Right renal pelvis (tissue), 4 donors: ENCODE measurements at regions not wholly inside any gene's neighbourhood (a gene's known extent, or its start where the extent isn't known, plus 50 kb on each side); places are given as distances from the start of the nearest gene placed in this dataset.
"Not testable (repeated sequence)": the region's sequence is repeated elsewhere in the genome, so short reads cannot be mapped to it uniquely, and the experiment has no call there.

ENCODE experiments used
- DNase-seq, 4 donors: peaks; one replicate each; pipeline ENCODE4 v3.0.0-alpha.2; 2013; ENCODE audit warnings: low read depth in 4 of 4, low spot score in 3 of 4, missing footprints in 1 of 4

DNA sequence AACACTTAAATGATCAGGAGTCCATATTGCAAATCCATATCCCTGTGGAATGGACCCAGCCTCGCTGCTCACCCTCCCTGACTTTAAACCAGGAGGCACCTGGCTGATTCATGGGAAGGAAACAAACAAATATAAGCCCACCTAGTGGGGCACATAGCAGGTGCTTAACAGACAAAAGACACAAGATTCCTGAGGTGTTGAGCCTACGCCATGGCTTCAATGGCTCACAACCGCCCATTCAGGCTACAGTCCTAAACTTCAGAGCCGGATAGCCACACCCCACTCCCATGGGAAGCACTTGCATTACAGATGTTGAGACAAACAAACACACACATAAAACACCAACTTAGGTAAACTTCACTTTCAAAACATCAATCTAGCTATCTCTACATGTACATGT lies 359.9 kb downstream of the ICE1 start:
- no peak for DNase-seq

DNA sequence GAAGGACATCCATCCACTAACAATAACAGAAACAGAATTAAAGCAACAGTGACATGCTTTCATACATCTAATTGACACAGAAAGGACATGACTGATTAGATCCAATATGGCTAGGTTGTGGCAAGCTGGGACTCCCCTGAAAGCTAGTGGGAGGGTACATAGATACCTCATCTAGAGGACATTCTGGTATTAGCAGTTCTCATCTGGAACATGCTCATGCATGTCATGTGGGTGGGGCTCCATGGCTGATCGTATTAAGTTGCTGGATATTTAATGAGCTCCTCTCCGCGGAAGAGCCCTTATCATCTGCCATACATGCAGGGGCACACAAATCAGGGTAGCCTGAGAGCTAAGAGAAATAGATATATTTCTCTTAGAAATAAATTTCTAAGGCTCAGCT lies 358.9 kb downstream of the ICE1 start:
- DNase-seq: no peak

DNA sequence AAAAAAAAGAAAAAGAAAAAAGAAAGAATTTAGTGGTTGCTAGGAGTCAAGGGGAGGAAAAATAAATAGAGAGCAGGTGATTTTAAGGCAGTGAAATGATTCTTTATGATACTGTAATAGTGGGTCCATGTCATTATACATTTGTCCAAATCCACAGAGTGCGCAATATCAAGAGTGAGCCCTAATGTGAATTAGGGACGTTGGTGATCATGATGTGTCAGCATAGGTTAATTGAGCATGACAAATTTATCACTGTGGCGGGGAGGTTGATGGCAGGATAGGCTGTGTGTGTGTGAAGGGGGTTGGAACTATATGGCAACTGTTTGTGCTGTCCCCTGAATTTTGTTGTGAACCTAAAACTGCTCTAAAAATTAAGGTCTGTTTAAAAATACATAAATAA lies 357.8 kb downstream of the ICE1 start:
- DNase-seq: no peak

DNA sequence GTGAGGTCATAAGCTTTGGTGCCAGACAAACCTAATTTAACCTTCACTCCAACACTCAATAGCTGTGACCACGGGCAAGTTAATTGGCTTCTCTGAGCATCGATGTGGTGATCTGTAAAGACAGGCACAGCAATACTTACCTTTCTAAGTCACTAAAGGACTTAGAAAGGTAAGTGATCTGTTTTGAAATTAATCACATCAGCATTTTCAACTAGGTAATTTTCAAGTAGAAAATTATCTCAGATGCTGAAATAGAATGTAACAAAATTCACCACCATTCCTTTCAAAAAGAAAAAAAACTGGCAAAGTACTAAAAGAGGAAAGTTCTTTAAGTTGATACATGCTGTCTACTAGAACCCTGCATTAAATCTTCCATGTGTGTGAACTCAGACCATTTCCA lies 354.5 kb downstream of the ICE1 start:
- DNase-seq: no peak

- no peak for DNase-seq
Observed at GRCh38 chr5:5772202-5772601, 349.7 kb downstream of the ICE1 start.

- no peak for DNase-seq
Observed at GRCh38 chr5:5770825-5771224, 348.3 kb downstream of the ICE1 start.

GRCh38 chr5:5767286-5767928 lies 344.9 kb downstream of the ICE1 start:
- no peak for DNase-seq

DNA sequence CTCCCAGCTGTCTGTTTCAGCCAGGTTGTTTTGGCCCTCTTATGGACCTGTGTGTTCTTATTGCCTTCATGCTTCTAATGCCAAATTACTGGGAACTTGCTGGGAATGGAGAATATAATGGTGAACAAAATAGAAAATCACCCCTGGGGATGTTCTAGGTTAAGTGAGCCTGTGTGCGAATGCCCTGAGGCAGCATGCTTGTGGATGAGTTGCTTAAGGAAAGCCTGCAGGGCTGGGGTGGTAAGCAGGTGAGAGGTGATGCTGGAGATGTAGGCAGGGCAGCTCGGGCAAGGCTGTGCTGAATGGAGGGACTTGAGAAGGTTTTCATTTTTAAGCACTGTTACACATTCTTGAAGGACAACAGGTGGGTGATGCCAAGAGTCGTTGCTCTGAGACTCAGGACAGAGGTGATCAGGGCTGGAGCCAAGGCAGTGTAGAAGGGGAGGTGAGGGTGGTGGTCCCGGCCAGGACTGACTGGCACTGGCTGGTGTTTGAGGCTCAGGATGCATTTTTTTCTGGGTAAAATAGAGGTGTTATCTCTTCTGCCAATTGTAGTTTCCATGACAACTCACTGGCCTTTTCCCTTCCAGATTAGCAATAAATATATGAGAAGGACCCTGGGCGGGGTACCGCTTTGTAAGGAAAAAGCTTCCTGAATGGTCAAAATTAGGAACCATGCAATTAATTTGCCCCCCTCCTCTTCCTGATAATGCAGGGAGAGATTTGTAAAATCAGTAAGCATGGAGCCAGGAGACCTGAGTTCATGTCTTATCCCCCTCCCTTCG lies 342.8 kb downstream of the ICE1 start:
- no peak for DNase-seq

DNA sequence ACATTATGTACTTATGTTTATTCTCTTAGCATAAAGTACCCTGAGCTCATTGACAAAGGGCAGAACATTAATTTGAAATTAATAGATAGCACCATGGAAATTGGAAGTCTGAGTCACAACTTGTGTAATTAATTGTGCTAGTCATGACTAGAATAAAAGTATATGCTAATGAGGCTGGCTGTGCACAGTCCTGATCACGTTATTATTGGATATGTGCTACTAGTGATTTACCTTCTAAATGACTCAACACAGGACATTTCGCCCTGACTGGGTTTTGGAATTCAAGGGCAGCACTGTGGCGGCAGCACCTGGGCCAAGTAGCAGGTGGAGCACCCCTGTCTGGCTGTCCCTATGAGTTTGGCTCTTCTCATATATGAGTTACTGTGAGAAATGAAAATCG lies 341.8 kb downstream of the ICE1 start:
- DNase-seq: no peak

DNA sequence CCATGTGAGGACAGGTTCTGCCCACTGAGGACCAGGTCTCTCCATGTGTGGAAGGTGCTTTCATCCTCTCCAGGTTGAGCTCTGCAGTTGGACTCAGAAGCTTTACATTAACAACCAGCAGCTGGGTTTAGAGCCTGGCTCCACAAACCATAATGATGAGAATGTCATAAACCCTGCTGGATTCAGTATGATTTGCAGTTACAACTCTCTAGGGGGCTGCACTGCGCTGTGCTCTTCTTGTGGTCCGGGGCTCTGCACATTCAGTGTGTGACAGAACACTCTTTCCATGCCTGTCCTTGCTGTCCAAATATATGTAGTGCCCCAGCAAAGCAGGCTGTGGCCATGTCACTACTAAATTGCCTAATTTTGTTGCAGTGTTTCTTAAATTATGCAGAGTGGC lies 334.3 kb downstream of the ICE1 start:
- DNase-seq: no peak

DNA sequence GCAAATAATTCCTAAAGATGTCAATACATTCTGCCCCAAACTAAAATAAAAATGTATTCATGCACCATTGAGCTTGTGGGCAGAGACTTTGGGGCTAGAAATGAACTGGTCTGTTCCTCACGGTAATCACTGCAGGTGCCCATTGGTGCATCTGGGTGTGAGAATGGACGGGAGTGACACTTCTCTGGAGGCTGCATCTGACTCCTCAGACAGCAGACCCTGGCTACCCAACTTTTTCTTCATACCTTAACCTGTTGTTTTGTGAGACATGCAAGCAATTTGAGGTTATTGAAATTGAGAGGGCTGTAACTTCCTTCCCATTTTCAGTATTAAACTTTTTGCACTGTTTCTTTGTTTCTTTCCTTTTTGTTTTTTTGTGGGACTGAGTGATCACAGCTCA lies 333.4 kb downstream of the ICE1 start:
- DNase-seq: no peak

GRCh38 chr5:5752844-5753243 lies 330.4 kb downstream of the ICE1 start:
- DNase-seq: no peak

DNA sequence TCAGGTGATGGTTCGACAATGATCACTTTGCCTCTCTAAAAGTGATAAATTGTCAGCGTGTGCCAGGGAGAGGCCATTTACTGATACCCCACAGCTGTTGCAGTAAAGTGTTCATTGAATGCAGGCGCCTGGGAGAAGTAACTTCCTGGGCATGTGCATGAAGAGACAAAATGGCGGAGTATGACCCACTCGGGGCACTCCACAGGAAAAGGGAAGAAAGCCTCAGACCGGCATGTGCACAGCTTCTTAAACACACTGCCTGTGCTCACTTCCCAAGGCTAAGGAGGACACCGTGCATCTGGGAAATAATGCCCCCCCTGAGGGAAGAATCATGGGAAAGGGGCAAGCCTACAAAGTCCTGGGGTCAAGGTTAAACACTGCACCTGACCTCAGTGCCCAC lies 329.5 kb downstream of the ICE1 start:
- DNase-seq: no peak

- DNase-seq: no peak
Observed at GRCh38 chr5:5751498-5751897, 329.0 kb downstream of the ICE1 start.

GRCh38 chr5:5741418-5741817 lies 318.9 kb downstream of the ICE1 start:
- DNase-seq: no peak

DNA sequence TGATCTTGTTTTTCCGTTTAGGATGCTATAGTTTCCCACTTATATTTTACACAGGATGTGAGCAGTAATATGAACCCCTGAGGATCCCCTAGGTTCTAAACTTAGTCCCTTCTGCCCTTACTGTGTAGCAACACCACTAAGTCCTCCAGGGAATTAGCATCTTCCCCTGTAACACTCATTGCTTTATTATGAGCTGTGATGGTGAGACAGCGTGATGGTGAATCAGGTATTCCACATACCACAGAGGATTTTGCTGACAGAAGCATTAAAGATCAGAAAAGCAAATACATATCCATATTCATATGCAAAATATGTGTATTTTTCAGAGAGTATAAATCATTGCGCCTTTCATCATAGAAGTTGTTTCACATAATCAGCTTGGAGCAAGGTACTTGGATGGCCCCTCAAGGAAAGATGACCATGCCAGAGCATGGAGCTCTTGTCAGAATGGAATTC lies 317.0 kb downstream of the ICE1 start:
- no peak for DNase-seq

- DNase-seq: no peak
Observed at GRCh38 chr5:5738797-5739489, 316.5 kb downstream of the ICE1 start.

- DNase-seq: no peak
Observed at GRCh38 chr5:5736007-5736406, 313.5 kb downstream of the ICE1 start.

DNA sequence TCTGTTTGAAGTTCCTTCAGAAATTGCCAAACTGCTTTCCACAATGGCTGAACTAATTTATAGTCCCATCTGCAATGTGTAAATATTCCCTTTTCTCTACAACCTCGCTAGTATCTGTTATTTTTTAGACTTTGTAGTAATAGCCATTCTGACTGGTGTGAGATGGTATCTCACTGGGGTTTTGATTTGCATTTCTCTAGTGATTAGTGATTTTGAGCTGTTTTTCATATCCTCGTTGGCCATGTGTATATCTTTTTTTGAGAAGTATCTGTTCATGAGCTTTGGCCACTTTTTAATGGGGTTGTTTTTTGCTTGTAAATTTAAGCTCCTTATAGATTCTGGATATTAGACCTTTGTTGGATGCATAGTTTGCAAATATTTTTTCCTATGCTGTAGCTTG lies 310.6 kb downstream of the ICE1 start:
- not testable (repeated sequence) for DNase-seq

GRCh38 chr5:5726401-5726800 lies 303.9 kb downstream of the ICE1 start:
- DNase-seq: no peak

GRCh38 chr5:5721881-5722280 lies 299.4 kb downstream of the ICE1 start:
- DNase-seq: no peak

- no peak for DNase-seq
Observed at GRCh38 chr5:5719292-5719691, 296.8 kb downstream of the ICE1 start.
